HG03060 (cell line): ENCODE measurements at regions not wholly inside any gene's neighbourhood (a gene's known extent, or its start where the extent isn't known, plus 50 kb on each side); places are given as distances from the start of the nearest gene placed in this dataset.

Experiments
- ATAC-seq: cut with Tn5 transposase; IDR thresholded peaks from one replicate; pipeline ENCODE4 v1.9.1; 2021; ENCODE audit warnings: low read depth, moderate number of reproducible peaks; ENCODE audit not compliant: unreplicated experiment

DNA sequence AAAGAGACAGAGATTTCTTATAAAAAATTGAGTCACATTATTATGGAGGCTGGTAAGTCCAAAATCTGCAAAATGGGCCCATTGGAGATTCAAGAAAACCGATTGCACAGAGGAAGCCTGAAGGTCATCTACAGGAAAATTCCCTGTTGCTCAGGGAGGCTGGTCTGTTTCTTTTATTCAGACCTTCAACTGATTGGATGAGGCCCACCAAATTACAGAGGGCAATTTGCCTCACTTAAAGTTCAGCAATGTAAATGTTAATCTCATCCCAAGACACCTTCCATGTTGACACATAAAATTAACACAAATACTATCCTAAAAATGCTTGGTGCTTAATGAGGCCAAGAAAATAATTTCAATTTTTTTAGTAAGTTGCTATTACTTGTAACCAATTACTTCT, 219.2 kb upstream of the RUNX1 start:
- no peak for ATAC-seq

- ATAC-seq = no peak
These were observed 217.4 kb upstream of the RUNX1 start for GRCh38 chr21:35266546-35266945.

DNA sequence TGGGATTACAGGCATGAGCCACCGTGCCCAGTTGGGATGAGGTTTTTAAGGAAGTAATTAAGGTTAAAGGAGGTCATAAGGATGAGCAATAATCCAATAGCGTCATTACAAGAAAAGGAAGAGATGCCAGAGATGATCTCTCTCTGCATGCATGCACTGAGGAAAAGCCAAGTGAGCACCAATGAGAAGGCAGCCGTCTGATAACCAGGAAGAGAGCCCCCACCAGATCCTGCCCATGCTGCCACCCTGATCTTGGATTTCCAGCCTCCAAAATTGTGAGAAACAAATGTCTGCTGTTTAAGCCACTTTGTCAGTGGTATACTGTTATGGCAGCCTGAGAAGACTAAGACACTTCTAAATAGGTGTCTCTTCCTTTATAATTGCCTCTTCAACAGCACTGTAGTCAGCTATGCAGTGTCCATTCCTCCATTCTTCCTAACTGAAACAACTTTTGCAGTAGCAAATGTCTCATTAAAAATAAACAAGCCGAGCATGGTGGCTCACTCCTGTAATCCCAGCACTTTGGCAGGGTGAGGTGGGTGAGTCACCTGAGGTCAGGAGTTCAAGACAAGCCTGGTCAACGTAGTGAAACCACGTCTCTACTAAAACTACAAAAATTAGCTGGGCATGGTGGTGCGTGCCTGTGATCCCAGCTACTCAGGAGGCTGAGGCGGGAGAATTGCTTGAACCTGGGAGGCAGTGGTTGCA, 216.2 kb upstream of the RUNX1 start:
- ATAC-seq = no peak

DNA sequence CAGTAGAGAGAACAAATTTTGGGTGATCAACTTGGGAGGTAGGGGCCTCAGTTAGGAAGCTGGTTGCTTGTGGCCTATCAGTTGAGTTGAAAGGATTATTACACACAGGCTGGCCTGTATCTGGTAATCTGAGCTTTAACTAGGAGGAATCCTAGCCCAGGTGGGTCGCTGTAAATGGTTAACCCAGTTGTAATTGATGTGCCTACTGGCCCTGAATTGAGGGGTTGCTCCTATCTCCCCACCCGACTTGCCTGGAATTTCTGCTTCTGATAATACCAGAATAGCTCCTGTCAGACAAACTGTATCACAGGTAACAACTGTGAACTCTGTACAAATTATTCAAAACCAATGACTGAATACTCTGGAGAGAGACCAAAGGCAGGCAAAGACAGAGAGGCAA, 210.4 kb upstream of the RUNX1 start:
- no peak for ATAC-seq

- no peak for ATAC-seq
These were observed 209.4 kb upstream of the RUNX1 start for GRCh38 chr21:35258521-35258920.

- no peak for ATAC-seq
These were observed 208.3 kb upstream of the RUNX1 start for GRCh38 chr21:35257413-35257812.

DNA sequence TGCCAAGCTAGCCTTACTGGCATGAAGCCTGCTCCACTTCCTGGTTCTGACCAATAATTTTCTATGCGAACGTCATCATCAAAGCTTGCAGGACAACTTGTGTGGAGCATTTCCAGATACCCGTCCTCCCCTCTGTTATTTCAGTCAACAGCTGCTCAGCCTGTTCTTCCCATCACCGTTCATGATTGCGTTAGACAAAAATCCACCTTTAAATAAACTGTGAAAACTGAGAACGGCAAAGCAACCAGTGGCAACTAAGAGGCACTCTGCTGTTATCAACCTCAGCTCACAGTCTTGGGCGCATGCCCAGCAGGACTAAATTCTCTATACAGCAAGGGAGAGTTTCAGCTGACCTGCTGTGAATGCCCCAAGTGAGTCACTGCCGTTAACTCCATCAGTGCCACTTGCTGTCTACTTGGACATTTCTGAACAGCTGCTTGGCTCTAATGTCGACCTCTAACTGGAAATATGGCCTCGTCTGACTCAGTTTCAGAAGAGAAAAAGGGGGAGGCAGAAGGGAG, 207.4 kb upstream of the RUNX1 start:
- no peak for ATAC-seq

DNA sequence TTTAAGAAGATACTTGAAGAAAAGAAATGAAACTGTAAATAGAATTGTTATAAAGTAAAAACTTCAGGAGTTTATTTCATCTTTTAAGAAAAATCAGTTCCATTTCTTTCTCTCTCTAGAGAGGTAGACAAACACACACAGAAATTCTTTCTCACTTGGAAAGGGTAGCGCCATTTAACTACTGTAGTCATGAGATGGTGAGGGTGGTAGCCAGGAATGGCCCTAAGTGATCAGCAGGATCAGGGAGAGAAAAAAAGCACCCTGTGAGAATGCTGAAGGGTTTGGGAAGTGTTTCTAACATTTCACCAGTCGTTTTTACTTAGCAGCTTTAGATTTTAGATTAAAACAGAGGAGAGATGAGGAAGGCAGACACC, 205.7 kb upstream of the RUNX1 start:
- no peak for ATAC-seq

GRCh38 chr21:35254006-35254764, 205.1 kb upstream of the RUNX1 start:
- no peak for ATAC-seq

- ATAC-seq = no peak
These were observed 203.7 kb upstream of the RUNX1 start for GRCh38 chr21:35252831-35253230.

DNA sequence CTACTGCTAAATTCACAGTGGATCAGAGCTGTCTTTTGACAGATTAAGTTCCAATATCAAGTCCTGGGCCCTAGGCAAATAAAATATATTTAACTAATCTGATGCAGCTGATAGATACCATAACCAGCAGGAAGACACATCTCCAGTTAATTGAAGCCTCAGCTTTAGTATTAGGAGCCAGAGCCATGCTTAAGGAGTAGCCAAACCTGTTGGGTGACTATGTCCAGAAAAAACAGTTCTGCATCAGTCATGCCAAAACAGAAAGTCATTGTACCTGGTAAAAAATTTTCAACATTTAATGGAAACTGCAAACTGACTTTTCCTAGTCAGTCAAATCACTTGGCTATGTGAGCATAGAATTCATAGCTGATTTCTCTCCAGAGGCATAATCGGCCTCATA, 200.5 kb upstream of the RUNX1 start:
- ATAC-seq = no peak

DNA sequence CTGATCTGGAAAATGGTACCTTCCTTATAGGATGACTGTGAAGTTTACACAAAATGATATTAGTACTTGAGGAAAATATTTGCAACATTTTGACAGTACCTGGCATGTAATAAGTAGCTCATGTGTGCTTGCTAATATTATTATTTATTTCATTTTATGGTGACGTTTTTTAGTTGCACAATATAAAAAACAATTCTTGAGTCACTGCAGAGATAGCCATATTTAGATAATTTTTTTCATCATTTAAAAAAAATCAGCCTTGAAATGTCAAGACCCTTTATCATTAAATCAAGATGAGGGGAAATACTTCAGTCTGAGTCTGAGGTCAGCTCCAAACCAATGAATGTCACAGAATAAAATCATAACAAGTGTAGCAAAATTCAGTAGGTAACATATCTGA, 196.8 kb upstream of the RUNX1 start:
- no peak for ATAC-seq

DNA sequence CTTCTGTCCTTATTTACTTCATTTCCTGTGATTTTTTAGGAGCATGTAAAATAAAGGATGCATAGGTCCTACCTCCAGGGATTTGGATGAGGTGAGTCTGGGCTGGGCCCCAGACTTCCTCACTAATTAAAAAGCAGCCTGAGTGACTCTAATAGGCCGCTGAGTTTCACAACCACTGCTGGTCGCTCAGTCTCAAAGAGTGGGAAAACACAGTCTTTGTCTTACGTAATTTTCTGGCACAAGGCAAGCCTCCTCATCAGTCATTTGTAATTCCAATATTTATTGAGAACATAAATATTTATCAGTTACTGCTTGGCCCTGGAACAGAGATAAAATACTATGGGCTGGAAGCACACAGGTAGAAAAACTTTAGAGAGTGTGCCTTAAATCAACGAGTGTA, 195.4 kb upstream of the RUNX1 start:
- ATAC-seq = no peak

DNA sequence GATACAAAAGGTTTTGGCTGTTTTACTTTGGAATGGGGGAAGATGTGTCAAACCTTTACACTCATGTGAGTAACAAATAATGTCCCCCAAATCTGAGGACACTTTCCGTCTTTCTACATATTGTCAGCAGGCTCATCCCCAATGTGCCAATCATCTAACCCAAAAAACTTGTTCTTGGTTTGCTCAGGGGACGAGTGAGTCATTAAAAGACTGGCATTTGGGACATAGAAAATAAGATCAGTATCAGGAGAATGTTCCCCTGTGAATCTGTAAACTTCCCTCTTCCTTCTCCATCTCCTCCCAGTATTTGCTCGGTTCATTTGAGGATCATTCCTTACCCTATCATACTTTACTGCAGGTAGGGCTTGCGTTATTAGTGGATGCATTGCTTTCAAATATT, 194.1 kb upstream of the RUNX1 start:
- ATAC-seq = no peak

DNA sequence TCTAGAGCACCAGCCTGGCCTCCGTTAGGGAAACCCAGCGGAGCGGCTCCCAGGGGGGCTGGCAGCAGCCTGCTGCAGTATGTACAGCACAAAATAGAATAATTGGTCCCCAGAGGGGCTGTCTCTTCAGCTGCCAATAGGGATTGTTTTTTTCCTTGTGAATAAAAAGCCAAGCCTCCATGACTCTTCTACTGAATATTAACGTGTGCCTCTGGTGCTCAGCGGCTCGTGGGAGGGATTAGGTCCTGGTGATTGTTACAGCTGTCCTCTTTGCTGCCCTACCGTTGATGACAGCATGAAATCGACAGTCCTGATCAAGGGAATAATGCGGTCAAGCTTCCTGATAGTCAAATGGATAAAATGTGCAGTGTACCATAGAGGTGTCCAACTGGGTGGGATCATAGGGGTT, 190.7 kb upstream of the RUNX1 start:
- no peak for ATAC-seq

DNA sequence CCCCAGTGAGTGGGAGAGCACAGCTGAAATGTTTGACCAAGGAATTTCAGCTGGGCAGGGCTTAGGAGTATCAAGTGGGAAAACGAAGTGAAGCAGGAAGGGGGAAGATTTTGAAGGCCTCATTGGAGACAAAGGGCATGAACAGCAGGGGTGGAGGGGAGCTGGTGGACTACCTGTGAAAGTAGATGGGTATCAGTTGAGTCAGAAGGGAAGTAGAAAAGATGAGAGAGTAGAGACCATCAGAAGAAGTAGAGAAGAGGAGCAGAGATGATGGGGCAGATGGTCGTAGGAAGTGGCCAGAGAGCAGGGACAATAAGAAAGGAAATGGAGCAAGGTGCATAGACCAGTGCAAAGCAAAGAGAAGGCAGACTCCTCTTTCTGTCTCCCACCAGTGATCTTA, 189.0 kb upstream of the RUNX1 start:
- no peak for ATAC-seq

DNA sequence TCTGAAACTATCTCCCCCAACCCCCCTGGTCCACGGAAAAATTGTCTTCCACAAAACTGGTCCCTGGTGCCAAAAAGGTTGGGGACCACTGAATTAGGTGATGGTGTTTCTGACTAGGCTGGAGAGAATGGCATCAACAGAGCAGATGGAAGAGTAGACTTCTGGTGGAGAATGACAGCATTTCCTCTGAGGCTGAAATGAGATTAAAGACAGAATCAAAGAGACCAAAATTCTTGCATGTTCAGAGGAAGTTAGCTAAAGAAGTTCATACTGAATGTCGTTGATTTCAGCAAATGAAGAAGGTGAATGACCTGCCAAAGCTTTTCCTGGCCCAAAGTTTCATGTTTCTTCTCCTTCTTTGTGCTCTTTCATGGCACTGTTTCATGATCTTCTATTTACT, 188.2 kb upstream of the RUNX1 start:
- no peak for ATAC-seq

DNA sequence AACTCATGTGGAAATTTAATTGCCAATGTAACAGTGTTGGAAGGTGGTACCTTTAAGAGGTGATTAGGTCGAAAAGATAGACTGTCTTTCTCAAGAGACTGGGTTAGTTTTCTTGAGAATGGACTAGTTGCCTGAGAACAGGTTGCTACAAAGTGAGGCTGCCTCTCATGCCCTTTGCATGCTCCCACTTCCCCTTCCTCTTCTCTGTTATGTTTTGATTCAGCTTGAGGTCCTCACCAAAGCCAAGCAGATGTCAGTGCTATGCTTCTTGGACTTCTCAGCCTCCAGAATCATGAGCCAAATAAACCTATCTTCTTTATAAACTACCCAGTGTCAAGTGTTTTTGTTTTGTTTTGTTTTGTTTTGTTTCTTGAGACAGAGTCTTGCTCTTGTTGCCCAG, 187.0 kb upstream of the RUNX1 start:
- no peak for ATAC-seq

DNA sequence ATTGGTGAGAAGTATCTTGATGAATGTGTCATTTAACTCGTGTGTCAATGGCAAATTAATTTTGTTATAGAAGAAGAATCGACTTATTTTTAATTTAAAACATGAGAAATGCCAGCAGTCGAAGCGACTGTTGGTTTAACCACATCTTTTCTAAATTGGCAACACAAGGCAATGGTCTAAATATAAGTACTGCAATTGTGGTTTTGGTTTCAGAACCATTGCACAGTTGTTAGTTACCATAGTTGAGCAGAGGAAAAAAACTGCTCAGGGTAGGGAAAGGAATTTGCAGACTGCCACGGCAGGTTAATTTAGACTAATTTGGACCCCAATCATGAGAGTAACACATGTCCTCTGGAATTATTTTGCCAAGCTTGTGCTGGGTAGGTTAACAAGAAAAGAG, 185.6 kb upstream of the RUNX1 start:
- no peak for ATAC-seq

DNA sequence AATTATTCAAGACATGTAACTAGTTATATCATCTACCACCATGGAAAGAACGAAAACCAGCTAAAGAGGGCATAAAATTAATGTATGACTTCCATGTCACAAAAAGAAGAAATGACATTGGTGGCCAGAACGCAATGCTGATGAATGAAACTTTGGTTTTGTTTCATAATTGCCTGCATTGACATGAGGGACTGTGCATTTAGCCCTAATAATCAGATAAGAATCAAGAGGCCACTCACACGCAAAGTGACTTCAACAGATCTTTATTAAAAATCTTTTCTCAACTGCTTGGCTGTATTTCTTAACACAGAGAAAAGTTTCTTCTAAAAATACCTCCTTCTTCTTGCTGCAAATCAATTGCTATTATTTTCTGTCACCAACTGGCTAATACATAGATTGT, 184.7 kb upstream of the RUNX1 start:
- no peak for ATAC-seq

- no peak for ATAC-seq
These were observed 183.6 kb upstream of the RUNX1 start for GRCh38 chr21:35232545-35233176.

DNA sequence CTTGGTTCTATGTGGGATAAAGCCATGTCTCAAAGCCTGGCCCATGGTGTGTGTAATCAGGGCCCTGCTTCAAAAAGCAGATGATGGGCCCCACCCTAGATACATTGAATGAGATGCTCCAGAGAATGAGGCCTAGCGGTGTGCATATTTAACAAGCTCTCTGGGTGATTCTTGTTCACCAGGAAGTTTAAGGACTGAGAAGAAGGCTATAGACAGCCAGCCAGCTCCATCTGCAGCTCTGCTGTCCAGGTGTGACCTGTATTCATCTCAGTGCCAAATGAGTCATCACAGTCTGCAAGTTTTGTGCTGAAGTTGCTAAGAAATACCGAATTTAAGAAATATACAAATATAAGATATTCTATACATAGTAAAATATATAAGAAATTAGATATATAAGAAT, 182.0 kb upstream of the RUNX1 start:
- ATAC-seq = no peak
